Germinal center (tissue), 1 donor: ENCODE measurements at regions not wholly inside any gene's neighbourhood (a gene's known extent, or its start where the extent isn't known, plus 50 kb on each side); places are given as distances from the start of the nearest gene placed in this dataset.
A peak's percentile ranks its signal among the peaks of the same experiment; 100 is the strongest.
"Not testable (repeated sequence)": the region's sequence is repeated elsewhere in the genome, so short reads cannot be mapped to it uniquely, and the experiment has no call there.

Experiments used
- DNase-seq: peaks from one replicate; pipeline ENCODE4 v3.0.0; 2012; ENCODE audit warnings: mixed read lengths, low spot score

DNA sequence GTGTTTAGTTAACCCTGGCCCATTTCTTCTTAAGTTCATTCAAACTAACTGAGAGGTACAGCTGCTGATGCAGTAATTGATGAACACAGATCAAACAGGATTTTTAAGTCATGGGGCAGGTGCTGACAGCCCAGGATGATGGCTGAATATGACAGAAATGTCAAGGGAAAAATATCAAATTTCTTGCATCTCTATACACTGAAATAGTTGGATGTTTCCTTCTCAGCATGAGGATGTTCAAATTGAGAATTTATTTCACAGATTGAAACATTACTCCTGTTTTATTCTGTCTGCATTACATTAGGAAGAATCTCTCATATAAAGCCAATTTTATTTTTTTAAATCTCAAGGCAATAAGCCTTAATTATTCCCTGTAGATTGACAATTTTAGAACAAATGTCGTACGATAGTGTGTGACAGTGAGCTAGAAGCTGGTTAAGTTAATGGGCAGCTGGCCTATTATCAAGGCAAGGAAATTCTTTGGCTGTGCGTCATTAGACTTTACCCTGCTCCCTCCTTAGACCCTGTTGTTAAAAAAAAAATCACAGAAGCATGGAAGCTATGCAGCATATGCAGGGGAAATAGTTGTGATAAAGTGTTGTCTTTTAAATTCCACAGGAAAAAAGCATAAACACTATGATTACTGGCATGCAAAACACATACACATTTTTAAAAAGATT lies 183.8 kb upstream of the KCNMB2 start:
- no peak for DNase-seq

DNA sequence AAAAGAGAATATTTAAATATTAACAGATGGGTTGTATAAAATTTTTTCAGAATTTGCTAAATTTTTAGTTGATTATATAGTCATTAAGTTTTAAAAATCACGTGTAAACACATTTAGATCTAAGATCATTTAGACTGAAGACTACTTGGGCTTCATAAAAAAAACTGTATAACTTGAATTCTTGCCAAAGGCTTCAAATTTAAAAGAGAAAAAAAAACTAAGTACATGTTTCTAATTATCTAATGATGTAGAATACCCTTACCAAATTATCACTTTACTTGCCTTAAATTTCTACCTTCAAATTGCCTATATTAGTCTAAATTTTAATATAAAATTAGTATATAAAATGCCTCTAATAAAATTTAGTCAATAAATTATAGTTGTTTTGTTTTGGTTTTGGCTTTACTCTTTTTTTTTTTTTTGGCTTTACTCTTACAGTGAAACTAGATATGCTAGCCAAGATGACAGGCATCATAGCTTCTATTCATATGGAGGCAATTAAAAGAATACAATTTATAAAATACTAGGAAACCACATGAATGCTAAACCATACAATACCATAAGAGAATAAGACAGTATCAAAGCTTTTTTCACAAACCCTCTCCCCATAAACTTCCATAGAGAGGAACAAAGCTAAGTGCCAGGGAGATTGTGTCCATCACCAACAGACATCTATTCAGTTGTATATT lies 183.1 kb upstream of the KCNMB2 start:
- no peak for DNase-seq

DNA sequence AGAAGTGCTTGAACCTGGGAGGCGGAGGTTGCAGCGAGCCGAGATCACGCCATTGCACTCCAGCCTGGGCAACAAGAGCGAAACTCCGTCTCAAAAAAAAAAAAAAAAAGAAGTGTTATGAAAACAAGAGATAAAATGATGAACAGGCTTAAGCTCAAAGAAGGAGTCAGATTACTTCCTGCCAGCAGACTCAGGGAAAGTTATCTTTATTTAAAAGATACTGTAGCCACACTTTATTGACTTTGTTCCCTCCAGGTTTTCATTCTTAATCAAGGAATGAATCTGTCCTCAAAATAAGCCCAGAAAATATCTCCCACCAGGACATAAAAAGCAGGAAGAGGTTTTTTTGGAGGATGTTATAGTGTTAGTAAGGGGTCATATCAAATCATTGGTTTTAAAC lies 176.5 kb upstream of the KCNMB2 start:
- DNase-seq, result no peak

DNA sequence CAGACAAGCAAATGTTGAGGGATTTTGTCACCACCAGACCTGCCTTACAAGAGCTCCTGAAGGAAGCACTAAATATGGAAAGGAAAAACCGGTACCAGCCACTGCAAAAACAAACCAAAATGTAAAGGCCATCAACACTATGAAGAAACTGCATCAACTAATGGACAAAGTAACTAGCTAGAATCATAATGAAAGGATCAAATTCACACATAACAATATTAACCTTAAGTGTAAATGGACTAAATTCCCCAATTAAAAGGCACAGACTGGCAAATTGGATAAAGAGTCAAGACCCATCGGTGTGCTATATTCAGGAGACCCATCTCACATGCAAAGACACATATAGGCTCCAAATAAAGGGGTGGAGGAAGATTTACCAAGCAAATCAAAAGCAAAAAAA lies 173.2 kb upstream of the KCNMB2 start:
- DNase-seq, result not testable (repeated sequence)

DNA sequence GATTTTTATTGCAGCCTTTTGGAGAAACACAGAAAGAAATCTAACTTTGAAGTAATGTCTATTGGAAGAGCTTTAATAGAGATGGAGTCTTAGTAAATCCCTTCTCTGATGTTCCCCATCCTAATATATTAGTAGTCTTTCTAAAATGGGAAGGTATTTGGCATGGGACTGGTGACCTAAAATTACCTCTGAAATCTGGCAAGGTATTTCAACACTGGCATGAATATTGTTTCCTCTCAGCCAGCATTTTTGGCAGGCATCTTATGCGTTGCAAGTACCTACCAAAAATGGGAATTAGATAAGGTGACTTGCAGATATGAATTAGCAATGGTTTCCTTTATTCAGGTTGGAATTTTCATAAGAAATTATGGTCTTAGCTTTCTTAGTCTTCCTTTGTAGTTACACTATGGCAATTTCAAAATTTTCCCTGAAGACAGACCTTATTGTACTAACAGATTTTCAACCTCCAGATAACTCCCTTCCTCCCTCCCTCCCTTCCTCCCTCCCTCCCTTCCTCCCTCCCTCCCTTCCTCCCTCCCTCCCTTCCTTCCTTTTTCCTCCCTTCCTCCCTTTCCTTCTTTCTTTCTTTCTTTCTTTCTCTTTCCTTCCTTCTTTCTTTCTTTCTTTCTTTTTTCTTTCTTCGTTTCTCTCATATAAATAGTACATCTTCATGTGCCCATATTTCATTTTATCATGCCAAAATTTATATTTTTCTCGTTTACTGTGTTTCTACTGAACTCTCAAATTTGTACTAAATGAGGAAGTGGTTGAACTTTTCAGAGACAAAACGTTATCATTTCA lies 168.2 kb upstream of the KCNMB2 start:
- DNase-seq, result no peak

DNA sequence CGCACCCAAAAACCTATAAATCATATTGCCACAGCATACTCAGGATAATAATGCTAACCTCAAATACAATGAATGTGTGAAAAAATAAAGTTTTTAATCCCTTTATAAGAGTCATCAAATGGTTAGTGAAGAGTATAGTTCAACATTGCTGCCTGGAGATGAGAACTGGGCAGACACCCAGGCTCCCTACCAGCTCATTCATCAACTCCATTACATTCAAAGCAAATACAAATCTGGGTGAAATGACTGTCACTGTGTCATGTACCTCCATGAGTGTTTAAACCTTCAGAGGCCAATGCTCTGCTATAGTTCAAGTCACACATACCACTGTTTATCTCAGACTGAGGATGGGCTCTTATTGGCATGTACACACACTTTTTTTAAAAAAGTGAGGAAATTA lies 167.2 kb upstream of the KCNMB2 start:
- DNase-seq, result no peak

DNA sequence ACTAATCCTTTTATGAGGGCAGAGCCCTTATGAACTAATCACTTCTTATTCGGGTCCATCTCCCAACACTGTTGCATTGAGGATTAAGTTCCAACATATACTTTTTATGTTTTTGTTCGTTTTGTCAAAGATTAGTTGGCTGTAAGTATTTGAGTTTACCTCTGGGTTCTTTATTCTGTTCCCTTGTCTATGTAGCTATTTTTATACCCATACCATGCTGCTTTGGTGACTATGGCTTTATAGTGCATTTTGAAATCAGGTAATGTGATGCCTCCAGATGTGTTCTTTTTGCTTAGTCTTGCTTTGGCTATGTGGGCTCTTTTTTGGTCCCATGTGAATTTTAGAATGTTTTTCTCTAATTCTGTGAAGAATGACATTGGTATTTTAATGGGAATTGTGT lies 166.4 kb upstream of the KCNMB2 start:
- DNase-seq, result no peak

DNA sequence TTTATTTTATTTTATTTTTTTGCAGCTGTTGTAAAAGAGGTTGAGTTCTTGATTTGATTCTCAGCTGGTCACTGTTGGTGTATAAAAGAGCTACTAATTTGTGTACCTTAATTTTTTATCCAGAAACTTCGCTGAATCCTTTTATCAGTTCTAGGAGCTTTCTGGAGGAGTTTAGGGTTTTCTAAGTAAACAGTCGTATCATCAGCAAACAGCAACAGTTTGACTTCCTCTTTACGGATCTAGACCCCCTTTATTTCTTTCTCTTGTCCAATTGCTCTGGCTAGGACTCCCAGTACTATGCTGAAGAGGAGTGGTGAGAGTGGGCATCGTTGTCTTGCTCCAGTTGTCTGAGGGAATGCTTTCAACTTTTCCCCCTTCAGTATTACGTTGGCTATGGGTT lies 165.8 kb upstream of the KCNMB2 start:
- DNase-seq, result no peak

DNA sequence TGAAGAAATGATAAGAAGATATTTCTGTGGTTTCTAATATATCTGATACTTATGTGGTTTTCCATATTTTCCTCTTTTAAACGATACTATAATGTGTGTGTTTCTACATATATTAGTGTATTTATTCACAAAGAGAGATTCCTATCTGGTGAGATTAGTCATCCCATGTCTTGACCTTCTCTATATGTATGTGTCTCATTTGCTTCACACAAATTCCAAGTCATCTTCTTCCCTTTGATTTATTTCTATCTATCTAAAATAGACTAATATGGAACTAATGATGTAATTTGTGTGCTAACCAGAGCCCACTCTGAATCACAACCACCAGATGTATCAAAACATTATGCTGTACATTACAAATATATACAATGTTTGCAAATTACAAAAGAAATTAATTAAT lies 154.7 kb upstream of the KCNMB2 start:
- DNase-seq, result no peak

DNA sequence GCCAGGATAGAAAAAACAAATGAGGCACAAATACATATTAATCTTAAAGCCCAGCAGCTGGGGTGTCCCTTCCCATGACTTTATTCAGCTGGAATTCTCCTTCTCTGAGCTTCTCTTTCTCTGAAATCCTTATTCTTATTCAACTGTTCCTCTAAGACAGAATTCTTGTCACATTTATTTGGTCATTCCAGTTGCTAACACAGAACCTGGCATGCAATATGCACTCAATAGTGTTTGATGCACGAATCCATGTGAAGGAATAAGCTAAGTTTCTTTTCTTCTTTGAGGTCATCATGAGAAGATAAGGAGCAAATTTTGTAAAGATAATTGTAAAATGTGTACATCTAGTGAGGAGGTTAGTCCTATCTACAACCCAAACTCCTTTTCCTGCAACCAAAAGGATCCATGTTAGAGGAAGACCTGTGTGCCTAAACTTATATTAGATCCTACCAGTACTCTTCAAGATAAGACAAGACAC lies 154.2 kb upstream of the KCNMB2 start:
- no peak for DNase-seq

DNA sequence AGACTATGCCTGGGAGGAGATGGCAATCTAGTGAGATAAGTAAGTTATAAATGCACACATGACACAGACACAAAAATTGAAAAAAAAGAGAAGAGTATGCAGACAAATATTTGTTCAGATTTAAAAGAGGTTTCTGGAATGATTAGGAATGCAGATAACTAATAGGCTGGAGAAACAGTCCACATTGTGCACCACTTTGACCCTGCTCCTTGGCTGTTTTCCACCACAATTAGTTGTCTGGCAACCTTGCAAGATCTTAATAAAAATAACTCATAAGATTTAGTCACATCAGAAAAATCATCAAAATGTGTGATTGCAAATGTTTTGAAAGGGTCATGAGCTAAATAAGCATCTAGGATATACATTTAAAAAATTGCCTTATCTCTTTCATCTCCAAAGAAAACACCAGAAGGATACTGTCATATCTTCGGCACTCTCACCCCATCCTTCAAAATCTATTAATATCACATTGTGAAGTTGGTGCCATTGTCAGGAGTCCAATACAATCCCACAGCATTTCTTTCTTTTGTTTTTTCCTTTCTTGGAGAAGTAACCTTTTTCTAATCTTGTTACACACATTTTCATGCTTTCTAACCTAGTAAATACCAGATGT lies 153.7 kb upstream of the KCNMB2 start:
- no peak for DNase-seq

DNA sequence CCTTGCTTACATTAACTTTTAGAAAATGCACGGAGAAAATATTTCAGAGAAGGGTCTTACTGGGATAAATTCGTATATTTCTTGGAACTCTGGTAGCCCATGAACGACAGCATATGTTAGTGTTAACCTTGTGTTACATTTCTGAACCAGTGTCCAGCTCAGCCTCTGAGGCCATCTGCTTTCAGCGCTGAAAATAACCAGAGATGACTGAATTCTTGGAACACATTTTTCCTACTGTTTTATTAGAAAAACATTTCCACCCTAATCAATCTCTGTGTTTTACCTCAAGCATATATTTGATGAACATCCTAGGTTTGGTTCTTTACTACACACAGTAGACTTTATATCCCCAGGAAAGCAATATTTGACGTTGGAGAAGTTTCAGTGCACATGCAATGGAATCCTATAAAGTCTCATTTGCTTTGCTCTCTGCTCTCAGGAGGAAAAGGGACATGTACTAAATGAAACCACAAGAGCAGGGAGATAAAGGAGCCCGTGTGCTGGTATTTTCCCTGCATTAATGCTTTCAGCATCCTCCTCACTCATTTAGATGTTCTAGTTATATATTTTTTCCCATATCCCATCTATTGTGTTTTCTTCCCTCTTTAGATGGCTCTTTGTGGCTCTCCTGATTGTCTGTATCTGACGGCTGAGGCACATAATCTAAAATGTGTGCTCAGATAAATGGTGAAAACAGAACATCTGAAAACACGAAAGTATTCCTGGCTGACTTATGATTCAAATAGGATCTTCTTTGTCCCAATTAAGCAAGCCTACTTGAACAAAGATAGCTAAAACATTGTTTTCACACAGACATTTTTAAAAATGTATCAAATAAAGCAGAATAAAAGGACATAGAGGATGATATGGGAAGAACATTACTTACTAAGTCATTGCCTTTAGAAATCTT lies 151.7 kb upstream of the KCNMB2 start:
- no peak for DNase-seq

DNA sequence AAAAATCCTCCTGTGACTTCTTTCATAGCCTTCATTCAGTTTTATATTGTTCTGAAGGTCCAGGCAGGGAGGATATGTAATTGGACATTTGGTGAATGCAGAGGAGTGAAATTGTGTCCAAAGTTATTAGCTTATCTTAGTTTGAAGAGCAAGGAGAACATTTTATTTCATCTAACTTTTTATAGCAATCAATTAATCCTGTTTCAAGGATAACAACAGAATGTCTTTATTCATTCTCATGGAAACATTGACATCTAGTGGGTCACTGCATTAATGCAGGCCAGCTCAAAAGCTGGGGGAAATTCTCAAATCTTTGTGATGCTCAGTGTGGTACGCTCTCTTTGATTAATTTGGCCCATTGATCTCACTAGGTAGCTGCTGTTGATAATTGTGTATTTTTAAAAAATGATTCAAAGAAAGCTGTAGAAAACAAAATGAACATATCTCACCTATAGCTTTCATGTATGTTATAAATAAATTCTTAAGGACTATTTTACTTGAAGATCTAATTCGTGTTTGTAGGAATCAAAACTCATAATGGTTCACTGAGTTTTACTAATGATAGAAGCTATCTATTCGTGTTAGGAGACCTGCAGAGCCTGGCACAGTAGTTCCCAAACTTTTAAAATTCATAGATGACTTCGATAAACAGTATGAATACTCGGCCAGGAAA lies 150.8 kb upstream of the KCNMB2 start:
- peak; percentile 2 for DNase-seq

DNA sequence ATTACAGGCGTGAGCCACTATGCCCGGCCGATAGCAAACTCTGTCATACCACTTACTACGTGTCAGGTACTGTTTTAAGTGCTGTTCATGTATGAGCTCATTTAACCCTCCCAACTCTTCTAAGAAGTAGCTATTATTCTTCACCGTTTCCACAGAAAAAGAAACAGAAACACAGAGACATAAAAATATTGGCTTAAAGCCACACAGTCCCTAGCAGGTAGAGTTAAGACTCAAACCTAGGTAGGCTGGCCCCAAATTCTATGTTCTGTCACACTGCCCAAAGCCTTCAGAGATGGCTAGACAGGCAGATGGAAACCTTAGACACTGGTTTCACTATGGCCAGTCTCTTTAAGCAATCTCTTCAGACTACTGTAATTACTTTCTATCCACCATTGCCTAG lies 149.8 kb upstream of the KCNMB2 start:
- DNase-seq, result no peak

DNA sequence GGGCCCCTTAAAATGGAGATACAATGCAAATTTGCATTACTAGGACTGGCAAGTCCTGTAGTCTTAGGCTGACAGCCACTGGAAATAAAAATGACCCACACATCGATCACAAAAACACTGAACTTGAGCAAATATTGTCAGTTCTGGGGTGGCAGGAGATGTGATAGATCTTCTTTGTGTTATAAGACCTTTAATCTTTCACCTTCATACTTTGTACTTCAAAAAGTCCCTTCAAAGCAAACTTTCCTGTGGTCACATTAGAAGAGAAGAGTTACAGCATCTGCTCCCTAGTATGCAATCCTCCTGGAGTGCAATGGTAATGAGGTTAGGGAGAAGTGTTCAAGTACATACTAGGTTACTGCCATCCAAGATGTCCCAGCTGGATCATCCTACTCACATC lies 149.4 kb upstream of the KCNMB2 start:
- no peak for DNase-seq

DNA sequence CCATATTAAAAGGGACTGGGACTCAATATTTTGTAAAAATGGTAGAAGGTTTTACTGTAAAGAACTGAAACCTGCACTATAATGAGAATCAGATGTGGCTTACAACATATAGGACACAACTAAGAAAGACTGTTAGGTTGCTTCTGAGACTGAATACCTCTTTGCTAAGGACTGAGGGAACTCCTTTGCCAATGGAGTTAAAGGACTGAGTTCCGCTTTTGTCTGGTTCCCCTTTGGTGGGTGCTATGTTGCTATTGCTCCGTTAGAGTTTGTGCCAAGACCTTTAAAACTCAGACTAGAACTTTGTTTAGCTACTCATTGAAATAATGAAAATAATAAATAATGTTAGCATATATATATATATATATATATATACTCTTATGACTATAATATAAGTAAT lies 147.8 kb upstream of the KCNMB2 start:
- no peak for DNase-seq

DNA sequence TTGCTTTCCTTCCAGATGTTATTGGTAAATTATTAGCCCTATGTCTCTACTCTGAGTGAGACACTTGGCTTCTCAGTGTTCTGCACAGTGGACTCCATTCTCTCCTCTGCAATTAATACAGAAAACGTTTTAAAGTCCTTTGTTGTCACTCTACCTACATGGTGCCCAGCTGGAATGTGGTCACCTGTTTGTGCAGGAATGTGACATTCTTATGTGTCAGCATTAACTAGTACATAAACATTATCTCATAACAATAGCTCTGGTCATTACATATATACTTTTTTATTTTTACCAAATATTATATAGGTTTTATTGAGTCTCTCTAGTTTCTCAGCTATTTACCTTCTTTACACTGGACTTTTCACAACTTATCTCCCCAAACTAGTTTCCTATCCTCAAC lies 147.0 kb upstream of the KCNMB2 start:
- no peak for DNase-seq

DNA sequence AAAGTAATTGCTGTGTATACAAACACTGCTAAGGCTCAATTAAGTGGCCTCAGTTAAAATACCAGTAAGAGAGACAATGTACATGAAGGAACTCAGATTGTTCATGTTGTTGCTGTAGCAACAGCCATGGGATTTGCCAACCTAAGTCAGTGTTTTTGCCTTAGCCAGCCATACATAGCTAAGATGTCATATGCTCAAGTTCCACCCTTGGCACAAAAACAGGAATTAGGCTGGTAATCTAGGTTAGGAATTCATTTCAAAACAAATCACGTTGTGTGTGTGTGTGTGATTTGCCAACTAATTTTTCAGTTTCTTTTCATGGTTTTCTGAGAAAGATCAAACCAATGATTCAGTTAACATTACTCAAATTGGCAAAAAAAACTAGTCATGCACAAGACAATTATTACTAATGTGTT lies 143.7 kb upstream of the KCNMB2 start:
- DNase-seq, result no peak

DNA sequence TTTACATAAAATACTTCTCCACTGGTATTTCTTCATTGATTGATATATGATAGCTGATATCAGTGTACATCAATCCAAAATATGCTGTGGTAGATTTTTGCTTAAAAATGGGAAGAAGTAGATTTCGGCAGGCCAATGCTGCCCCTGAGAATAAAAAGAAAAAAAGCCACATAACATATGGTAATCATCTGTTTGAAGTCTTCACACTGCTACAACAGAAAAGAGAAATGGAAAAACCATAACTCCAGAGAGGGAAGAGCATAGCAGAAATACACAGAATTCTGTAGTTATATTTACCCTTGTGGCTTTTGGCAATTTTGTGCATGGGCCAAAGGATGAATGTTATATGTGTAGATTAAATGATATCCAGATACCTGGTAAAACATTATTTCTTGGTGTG lies 143.1 kb upstream of the KCNMB2 start:
- DNase-seq, result no peak

DNA sequence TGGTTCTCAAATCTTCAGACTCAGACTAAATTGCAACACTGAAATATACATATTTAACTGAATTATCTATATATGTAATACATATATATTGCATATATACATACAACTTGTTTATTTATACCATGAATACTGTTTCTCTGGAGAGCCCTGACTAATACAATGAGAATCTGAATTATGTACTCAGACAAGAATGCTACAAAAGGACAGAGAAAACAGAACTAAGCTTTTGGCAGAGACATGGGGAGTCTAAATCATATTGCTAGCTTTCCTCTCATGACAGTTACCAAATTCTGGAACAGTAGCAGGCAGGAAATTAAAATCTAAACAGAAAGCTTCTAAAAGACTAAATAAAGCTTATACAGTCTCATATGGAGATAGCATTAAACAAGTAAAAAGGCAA lies 142.4 kb upstream of the KCNMB2 start:
- DNase-seq, result no peak

DNA sequence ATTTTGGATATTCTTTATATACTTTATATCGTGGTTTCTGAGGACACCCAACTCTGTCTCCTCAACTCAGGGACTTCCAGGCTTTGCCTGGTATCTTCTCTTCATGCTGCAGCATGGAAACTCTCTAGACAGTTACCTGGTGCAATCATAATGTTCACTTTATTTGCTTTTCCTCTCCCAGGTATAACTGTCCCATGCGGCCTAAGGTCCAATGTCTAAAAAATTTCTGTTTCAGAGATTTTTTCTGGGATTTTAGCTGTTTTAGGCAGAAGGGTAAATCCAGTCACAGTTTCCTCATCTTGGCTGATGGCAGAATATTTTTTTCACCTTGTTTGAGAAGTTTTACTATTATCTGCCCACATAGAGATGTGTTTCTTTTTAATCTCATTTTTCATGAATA lies 139.9 kb upstream of the KCNMB2 start:
- DNase-seq, result no peak
